GM12878 (cell line): ENCODE measurements at regions not wholly inside any gene's neighbourhood (a gene's known extent, or its start where the extent isn't known, plus 50 kb on each side); places are given as distances from the start of the nearest gene placed in this dataset.

Experiments used
- ATAC-seq: fragments of 200-7000 bp; cut with Tn5 transposase; 3 replicates; pipeline ENCODE4 v1.9.1; 2020; ENCODE audit warnings: mild to moderate bottlenecking, moderate library complexity
- BruUV-seq: library from RNA; stranded (reverse); fragments of 400-500 nt; replicated peaks from 2 replicates; lab custom pipeline; 2021; lab: Mats Ljungman, UMichigan
- CTCF ChIA-PET: fragments of 300-600 bp; sonication (Branson Sonifier 250); formaldehyde crosslinking; extraction: SDS; loops from one replicate; lab custom pipeline; 2021; ENCODE audit warnings: inconsistent platforms; lab: Yijun Ruan, JAX
- POLR2A ChIA-PET: fragments of 350-600 bp; formaldehyde crosslinking; extraction: SDS; loops from one replicate; lab custom pipeline; 2021; ENCODE audit warnings: inconsistent platforms; lab: Charles Lee
- RAD21 ChIA-PET: fragments of 300-600 bp; sonication (Branson Sonifier 250); formaldehyde crosslinking; loops from one replicate; lab custom pipeline; 2023; ENCODE audit warnings: antibody characterized with exemption; ENCODE audit not compliant: unreplicated experiment; lab: Charles Lee
- SMC1A ChIA-PET: fragments of 300-600 bp; sonication (Branson Sonifier 250); formaldehyde crosslinking; loops from one replicate; lab custom pipeline; 2023; ENCODE audit not compliant: unreplicated experiment, uncharacterized antibody; lab: Charles Lee
- DNase-seq: peaks from one replicate; pipeline ENCODE4 v3.0.0-alpha.2; 2011; ENCODE audit warnings: low read depth, low spot score
- FAIRE-seq: peaks from 3 replicates; lab custom pipeline; 2011; peaks lifted over from hg19 to GRCh38; lab: Jason Lieb, UNC
- H2AFZ ChIP-seq: 2 replicates; pipeline ENCODE4 v1.6.0; 2011; ENCODE audit warnings: low read depth, low read length, control low read depth; ENCODE audit not compliant: control insufficient read depth
- H3K27ac ChIP-seq: 2 replicates; pipeline ENCODE4 v1.5.1; 2011; ENCODE audit warnings: control low read depth; ENCODE audit not compliant: control insufficient read depth, insufficient read depth
- H3K27me3 ChIP-seq, 2 experiments: replicated peaks in 1 of 2; 2 replicates each; pipeline versions ENCODE4 v1.6.0 to v1.6.1; 2011; ENCODE audit warnings: low read length in 1 of 2; ENCODE audit not compliant: control insufficient read depth in 2 of 2, insufficient read depth in 2 of 2
- H3K36me3 ChIP-seq, 2 experiments: 2 replicates each; pipeline ENCODE4 v1.5.1; 2011; ENCODE audit warnings: low read length in 1 of 2; ENCODE audit not compliant: control insufficient read depth in 2 of 2, insufficient read depth in 2 of 2
- H3K4me1 ChIP-seq: 2 replicates; pipeline ENCODE4 v1.6.1; 2011; ENCODE audit warnings: mild to moderate bottlenecking, low read length, moderate library complexity, mixed read lengths; ENCODE audit not compliant: control insufficient read depth, insufficient read depth
- H3K4me2 ChIP-seq: 2 replicates; pipeline ENCODE4 v1.6.0; 2011; ENCODE audit warnings: control low read depth; ENCODE audit not compliant: control insufficient read depth, insufficient read depth
- H3K4me3 ChIP-seq: fragments of 200-600 bp; sonication (generic); 2 replicates; pipeline ENCODE4 v1.5.1; 2016
- H3K79me2 ChIP-seq: 2 replicates; pipeline ENCODE4 v1.6.0; 2011; ENCODE audit warnings: low read length; ENCODE audit not compliant: control insufficient read depth, insufficient read depth
- H3K9ac ChIP-seq: 2 replicates; pipeline ENCODE4 v1.8.0; 2011; ENCODE audit warnings: low read length, control low read depth, mixed read lengths; ENCODE audit not compliant: control insufficient read depth, insufficient read depth
- H3K9me3 ChIP-seq: replicated peaks from 3 replicates; pipeline ENCODE4 v1.5.1; 2011; ENCODE audit warnings: mild to moderate bottlenecking, low read length; ENCODE audit not compliant: control insufficient read depth, insufficient read depth
- H4K20me1 ChIP-seq: 2 replicates; pipeline ENCODE4 v1.6.0; 2011; ENCODE audit not compliant: control insufficient read depth, insufficient read depth
- E2F8 ChIP-seq: fragments of 450-650 bp; IDR thresholded peaks from 2 replicates; pipeline ENCODE4 v1.6.1; 2018; ENCODE audit warnings: mild to moderate bottlenecking, low read depth, moderate library complexity; ENCODE audit not compliant: partially characterized antibody
- IRF3 ChIP-seq: fragments of 450-650 bp; IDR thresholded peaks from 2 replicates; pipeline ENCODE4 v1.6.1; 2014; ENCODE audit warnings: mild to moderate bottlenecking
- KDM1A ChIP-seq: fragments of 200-600 bp; sonication (generic); IDR thresholded peaks from 2 replicates; pipeline ENCODE4 v1.6.1; 2016; ENCODE audit warnings: borderline replicate concordance
- MXI1 ChIP-seq: fragments of 150-350 bp; IDR thresholded peaks from 2 replicates; pipeline ENCODE4 v1.6.1; 2011; ENCODE audit warnings: low read depth, mild to moderate bottlenecking, inconsistent platforms, low read length, improper control_type of control experiment
- PKNOX1 ChIP-seq: fragments of 450-650 bp; IDR thresholded peaks from 2 replicates; pipeline ENCODE4 v1.6.1; 2016; ENCODE audit warnings: mild to moderate bottlenecking
- SPI1 ChIP-seq: IDR thresholded peaks from 2 replicates; pipeline ENCODE4 v1.6.1; 2011; ENCODE audit warnings: low read depth, mild to moderate bottlenecking, low read length, moderate library complexity, borderline replicate concordance; ENCODE audit not compliant: insufficient read depth
- SREBF2 ChIP-seq: IDR thresholded peaks from 2 replicates; pipeline ENCODE4 v1.6.1; 2012; ENCODE audit warnings: mild to moderate bottlenecking, low read length
- ZBED1 ChIP-seq: IDR thresholded peaks from 2 replicates; pipeline ENCODE4 v1.6.1; 2016; ENCODE audit warnings: borderline replicate concordance
- WGBS: methylation state at CpG from one replicate; pipeline ENCODE4 v1.1.6; 2016; ENCODE audit warnings: low lambda C conversion rate; ENCODE audit not compliant: insufficient replicate concordance, insufficient coverage; ENCODE audit errors: missing lambda C conversion rate; 5-methylcytosine and 5-hydroxymethylcytosine counted together
- in situ Hi-C: fragments of 300-500 bp; cut with MboI; formaldehyde crosslinking; loops from 9 replicates; pipeline ENCODE4 v1.14.3; 2018; ENCODE audit warnings: mixed read lengths
- intact Hi-C: fragments of 100-400 bp; cut with micrococcal nuclease; formaldehyde crosslinking; loops from one replicate; pipeline ENCODE4 v1.14.2; 2022; ENCODE audit not compliant: unreplicated experiment

- 36% methylated on average over 1 of the region's 1 CpG for WGBS
- SMC1A ChIA-PET, result no interaction called here
- H3K27ac ChIP-seq, result no peak overlapping the region
- no peak overlapping the region for H3K9ac ChIP-seq
- no peaks in the 10 kb centered on the region for H3K4me1 ChIP-seq
- DNase-seq (no peak), ATAC-seq (no peak), FAIRE-seq (no peak)
- RAD21 ChIA-PET, result no interaction called here
- no TSS peak for BruUV-seq
- H3K36me3 ChIP-seq, result no peaks in the 10 kb centered on the region
- in situ Hi-C loops (no loop called here), intact Hi-C loops (no loop called here)
- no peaks in the 10 kb centered on the region for H3K9me3 ChIP-seq
- no peak for TF ChIP-seq E2F8
- no peak for TF ChIP-seq ZBED1
- no peak for TF ChIP-seq SREBF2
- TF ChIP-seq SPI1, result no peak
- TF ChIP-seq KDM1A, result no peak
- TF ChIP-seq PKNOX1, result no peak
- no peak for TF ChIP-seq IRF3
- TF ChIP-seq MXI1, result no peak
- POLR2A ChIA-PET, result no interaction called here
- CTCF ChIA-PET, result no interaction called here
- no peak overlapping the region for H3K4me3 ChIP-seq
- H3K79me2 ChIP-seq, result no peaks in the 10 kb centered on the region
- H3K4me2 ChIP-seq, result no peak overlapping the region
- H3K27me3 ChIP-seq, result no peaks in the 10 kb centered on the region
- H4K20me1 ChIP-seq, result no peaks in the 10 kb centered on the region
- no peak overlapping the region for H2AFZ ChIP-seq
Measured at GRCh38 chr13:77981281-77981881, 62.8 kb upstream of the EDNRB start.
